ENCODE measurements at regions not wholly inside any gene's neighbourhood (a gene's known extent, or its start where the extent isn't known, plus 50 kb on each side); places are given as distances from the start of the nearest gene placed in this dataset.

- H3K27me3 ChIP-seq (ENCODE audit: insufficient read depth, low read length): peaks cover 4% of the 10 kb centered on the region
- H3K4me1 ChIP-seq (ENCODE audit: insufficient read depth, low read length): no peaks in the 10 kb centered on the region
- DNase-seq (ENCODE audit: insufficient read length, low spot score, missing footprints): no peak
- H3K4me2 ChIP-seq (ENCODE audit: insufficient read depth, low read length): no peak overlapping the region
- TF ChIP-seq CTCF (IDR thresholded peaks at IDR 0.05; ENCODE audit: extremely low read depth, low read depth, low read length): no peak
- H3K9me3 ChIP-seq (ENCODE audit: low read depth, low read length): no peaks in the 10 kb centered on the region
- H3K4me3 ChIP-seq (ENCODE audit: insufficient read depth, low read length): no peak overlapping the region
- no peak overlapping the region for H3K27ac ChIP-seq (ENCODE audit: low read depth, low read length)
- no peak overlapping the region for H2AFZ ChIP-seq (ENCODE audit: low read length)
- no peaks in the 10 kb centered on the region for H3K79me2 ChIP-seq (ENCODE audit: insufficient read depth, low read length)
- H3K36me3 ChIP-seq (ENCODE audit: insufficient read depth, low read length): no peaks in the 10 kb centered on the region
- H4K20me1 ChIP-seq (ENCODE audit: insufficient read depth, low read length): no peaks in the 10 kb centered on the region
Observed at GRCh38 chr2:235155163-235155562, 203.3 kb downstream of the SH3BP4 start.

- peaks cover 3% of the 10 kb centered on the region for H3K4me1 ChIP-seq (ENCODE audit: insufficient read depth, low read length)
- H4K20me1 ChIP-seq (ENCODE audit: insufficient read depth, low read length): no peaks in the 10 kb centered on the region
- TF ChIP-seq CTCF (IDR thresholded peaks at IDR 0.05; ENCODE audit: extremely low read depth, low read depth, low read length): no peak
- H3K4me3 ChIP-seq (ENCODE audit: insufficient read depth, low read length): no peak overlapping the region
- no peaks in the 10 kb centered on the region for H3K9me3 ChIP-seq (ENCODE audit: low read depth, low read length)
- peaks cover 4% of the 10 kb centered on the region for H3K27me3 ChIP-seq (ENCODE audit: insufficient read depth, low read length)
- no peak overlapping the region for H3K4me2 ChIP-seq (ENCODE audit: insufficient read depth, low read length)
- no peaks in the 10 kb centered on the region for H3K79me2 ChIP-seq (ENCODE audit: insufficient read depth, low read length)
- H3K36me3 ChIP-seq (ENCODE audit: insufficient read depth, low read length): no peaks in the 10 kb centered on the region
- H2AFZ ChIP-seq (ENCODE audit: low read length): no peak overlapping the region
- H3K27ac ChIP-seq (ENCODE audit: low read depth, low read length): no peak overlapping the region
- no peak for DNase-seq (ENCODE audit: insufficient read length, low spot score, missing footprints)
Observed at GRCh38 chr2:235156055-235156454, 204.2 kb downstream of the SH3BP4 start.

GRCh38 chr2:235157746-235158482 is 206.1 kb downstream of the SH3BP4 start:
- TF ChIP-seq CTCF (IDR thresholded peaks at IDR 0.05; ENCODE audit: extremely low read depth, low read depth, low read length): no peak
- no peak overlapping the region for H3K4me3 ChIP-seq (ENCODE audit: insufficient read depth, low read length)
- no peaks in the 10 kb centered on the region for H3K9me3 ChIP-seq (ENCODE audit: low read depth, low read length)
- DNase-seq (ENCODE audit: insufficient read length, low spot score, missing footprints): no peak
- peaks cover 9% of the 10 kb centered on the region for H3K4me1 ChIP-seq (ENCODE audit: insufficient read depth, low read length)
- H3K27me3 ChIP-seq (ENCODE audit: insufficient read depth, low read length): peaks cover 4% of the 10 kb centered on the region
- H4K20me1 ChIP-seq (ENCODE audit: insufficient read depth, low read length): no peaks in the 10 kb centered on the region
- H3K4me2 ChIP-seq (ENCODE audit: insufficient read depth, low read length): no peak overlapping the region
- no peaks in the 10 kb centered on the region for H3K36me3 ChIP-seq (ENCODE audit: insufficient read depth, low read length)
- H3K79me2 ChIP-seq (ENCODE audit: insufficient read depth, low read length): no peaks in the 10 kb centered on the region
- no peak overlapping the region for H2AFZ ChIP-seq (ENCODE audit: low read length)
- H3K27ac ChIP-seq (ENCODE audit: low read depth, low read length): no peak overlapping the region

GRCh38 chr2:235160281-235160810 is 208.5 kb downstream of the SH3BP4 start:
- Histone ChIP-seq H3K4me3 (ENCODE audit: insufficient read depth, low read length) (no peak overlapping the region), H3K79me2 (ENCODE audit: insufficient read depth, low read length) (no peaks in the 10 kb centered on the region), H3K27me3 (ENCODE audit: insufficient read depth, low read length) (no peaks in the 10 kb centered on the region), H3K4me1 (ENCODE audit: insufficient read depth, low read length) (peaks cover 9% of the 10 kb centered on the region), H4K20me1 (ENCODE audit: insufficient read depth, low read length) (no peaks in the 10 kb centered on the region), H3K4me2 (ENCODE audit: insufficient read depth, low read length) (no peak overlapping the region), H3K9me3 (ENCODE audit: low read depth, low read length) (no peaks in the 10 kb centered on the region), H2AFZ (ENCODE audit: low read length) (no peak overlapping the region), H3K36me3 (ENCODE audit: insufficient read depth, low read length) (no peaks in the 10 kb centered on the region), H3K27ac (ENCODE audit: low read depth, low read length) (no peak overlapping the region)
- no peak for TF ChIP-seq CTCF (IDR thresholded peaks at IDR 0.05; ENCODE audit: extremely low read depth, low read depth, low read length)
- no peak for DNase-seq (ENCODE audit: insufficient read length, low spot score, missing footprints)
